Esophagus mucosa (tissue), 1 donor: ENCODE measurements at regions not wholly inside any gene's neighbourhood (a gene's known extent, or its start where the extent isn't known, plus 50 kb on each side); places are given as distances from the start of the nearest gene placed in this dataset.

Experiments
- ATAC-seq: fragments of 200-7000 bp; cut with Tn5 transposase; one replicate; pipeline ENCODE4 v1.9.1; 2020
- donor health status: DM: yes; HTN: yes; CAD: no.

DNA sequence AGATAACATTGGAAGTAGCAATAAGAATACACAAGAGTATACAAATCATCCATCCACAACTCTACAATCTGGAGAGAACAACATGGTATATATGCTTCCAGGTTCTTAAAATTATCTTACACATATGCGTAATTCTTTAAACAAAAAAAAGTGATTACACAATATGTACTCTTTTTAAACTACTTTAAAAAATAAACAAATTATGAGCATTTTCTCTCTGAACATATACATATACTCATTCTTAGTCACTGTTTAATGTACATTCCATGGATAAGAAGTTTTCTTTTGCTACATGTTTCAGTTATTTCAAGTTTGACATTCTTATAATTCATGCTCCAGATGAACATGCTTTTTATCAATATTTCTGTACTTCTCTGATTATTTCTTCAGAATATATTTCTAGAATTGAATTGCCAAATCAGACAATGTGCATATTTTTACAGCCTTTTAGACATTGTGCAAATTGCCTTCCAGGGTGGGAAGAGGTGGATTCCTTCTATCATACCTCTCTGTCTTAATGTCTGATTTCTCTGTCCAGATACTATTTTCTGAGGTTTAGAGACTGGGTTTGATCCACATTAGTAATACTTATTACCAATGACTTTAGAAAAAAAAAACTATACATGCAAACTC is 551.6 kb downstream of the METTL15 start:
- no peak for ATAC-seq

DNA sequence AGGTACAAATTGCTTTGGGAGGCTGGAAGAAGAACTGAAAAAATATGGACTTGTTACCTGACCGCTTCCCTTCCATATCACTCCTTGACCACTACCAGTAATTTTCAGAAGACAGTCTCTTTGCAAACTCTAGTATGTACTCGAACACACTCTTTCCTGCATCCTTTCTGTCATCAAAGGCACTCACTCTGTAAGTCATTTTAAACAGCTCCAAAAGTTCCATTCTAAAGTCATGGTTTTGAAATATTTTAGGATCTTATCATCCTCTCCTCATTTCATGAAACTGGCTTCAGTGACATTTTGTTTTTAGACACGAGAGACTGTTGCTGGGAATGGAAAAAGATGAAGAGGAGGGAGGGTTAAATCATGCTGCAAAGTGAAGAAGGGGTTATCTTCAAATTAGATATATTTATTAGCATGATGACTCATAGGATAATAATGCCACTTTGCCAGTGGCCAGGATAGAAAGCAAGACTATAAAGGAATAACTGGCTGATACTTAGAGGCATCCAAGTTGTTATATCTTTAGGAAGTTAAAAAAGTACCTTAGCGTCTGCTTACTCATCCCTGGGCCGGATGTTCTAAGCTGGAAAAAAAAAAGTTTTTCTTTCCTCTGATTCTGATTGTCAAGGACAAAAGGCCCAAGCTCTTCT is 549.3 kb downstream of the METTL15 start:
- no peak for ATAC-seq

GRCh38 chr11:28654191-28654590 is 546.0 kb downstream of the METTL15 start:
- ATAC-seq, result no peak

GRCh38 chr11:28649922-28650321 is 541.7 kb downstream of the METTL15 start:
- no peak for ATAC-seq

DNA sequence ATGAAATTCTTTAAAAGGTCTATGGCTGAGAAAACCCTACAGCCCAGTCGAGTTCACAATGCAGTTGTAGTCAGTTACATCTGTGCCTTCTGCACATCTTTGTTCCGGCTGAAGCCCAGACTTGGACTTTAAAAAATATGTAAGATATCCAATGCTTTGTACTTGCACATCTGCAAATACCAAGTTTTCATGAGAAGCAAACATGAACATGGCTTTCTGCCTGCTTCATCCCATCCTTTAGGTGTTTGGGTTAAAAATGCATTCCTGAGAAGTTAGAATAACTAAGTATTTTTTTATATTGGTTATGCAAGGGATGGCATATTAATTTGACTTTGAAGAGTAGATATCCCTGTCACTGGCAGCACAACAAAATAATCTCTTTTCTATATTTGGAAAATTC is 528.4 kb downstream of the METTL15 start:
- no peak for ATAC-seq

DNA sequence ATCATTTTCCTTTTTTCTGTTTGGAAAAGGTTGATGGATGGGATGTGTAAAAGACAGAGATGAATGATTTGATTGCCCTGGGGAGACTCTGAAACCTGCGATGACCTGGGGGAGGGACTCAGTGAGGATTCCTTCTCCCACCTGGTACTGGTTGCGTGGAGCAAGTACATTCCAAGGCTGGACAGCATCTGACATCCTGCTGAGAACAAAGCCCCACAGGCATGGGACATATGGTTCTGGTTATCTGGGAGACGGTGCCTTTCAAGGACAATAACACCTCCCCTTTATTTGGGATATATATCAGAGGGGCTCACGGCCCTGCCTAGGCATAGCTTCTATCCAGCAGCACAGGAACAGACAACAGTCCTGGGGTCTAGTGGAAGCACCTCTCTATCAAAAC is 527.8 kb downstream of the METTL15 start:
- no peak for ATAC-seq

- ATAC-seq, result no peak
These were observed 524.1 kb downstream of the METTL15 start for GRCh38 chr11:28632338-28632737.

DNA sequence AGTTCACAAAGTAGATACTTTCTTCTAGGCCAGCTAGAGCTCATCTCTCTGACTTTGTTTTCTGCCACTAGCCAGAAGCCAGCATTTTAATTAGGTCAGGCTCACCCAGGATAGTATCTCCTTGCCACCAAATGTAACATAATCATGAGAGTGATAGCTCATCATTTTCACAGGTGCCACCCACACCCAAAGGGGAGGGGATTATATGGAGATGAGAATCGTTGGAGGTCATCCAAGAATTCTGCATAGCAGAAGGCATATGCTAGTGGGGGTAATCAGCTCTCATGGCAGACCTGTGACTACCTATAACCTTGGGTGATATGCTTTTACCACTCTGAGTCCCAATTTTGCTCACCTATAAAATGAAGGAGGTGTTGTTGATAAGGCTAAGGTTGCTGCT is 523.0 kb downstream of the METTL15 start:
- no peak for ATAC-seq

GRCh38 chr11:28629235-28629634 is 521.0 kb downstream of the METTL15 start:
- ATAC-seq, result no peak

DNA sequence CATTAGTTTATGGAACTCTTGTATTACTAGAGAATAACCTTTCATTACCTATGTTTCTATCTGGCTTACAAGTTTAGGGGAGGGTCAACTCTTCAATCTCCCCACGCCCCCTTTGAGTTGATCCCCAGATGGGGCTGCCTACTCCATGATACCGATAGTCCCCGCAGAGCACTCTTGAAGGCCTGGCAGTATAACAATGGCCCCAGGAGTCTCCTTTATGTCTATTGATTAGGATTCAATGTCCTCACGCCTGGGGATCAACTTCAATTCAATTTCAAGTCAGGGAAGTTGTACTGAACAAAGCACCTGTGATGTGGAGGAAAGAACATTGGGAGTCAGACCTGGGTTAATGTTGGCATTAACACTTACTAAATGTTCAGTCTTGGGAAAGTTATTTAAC is 520.2 kb downstream of the METTL15 start:
- ATAC-seq, result no peak

DNA sequence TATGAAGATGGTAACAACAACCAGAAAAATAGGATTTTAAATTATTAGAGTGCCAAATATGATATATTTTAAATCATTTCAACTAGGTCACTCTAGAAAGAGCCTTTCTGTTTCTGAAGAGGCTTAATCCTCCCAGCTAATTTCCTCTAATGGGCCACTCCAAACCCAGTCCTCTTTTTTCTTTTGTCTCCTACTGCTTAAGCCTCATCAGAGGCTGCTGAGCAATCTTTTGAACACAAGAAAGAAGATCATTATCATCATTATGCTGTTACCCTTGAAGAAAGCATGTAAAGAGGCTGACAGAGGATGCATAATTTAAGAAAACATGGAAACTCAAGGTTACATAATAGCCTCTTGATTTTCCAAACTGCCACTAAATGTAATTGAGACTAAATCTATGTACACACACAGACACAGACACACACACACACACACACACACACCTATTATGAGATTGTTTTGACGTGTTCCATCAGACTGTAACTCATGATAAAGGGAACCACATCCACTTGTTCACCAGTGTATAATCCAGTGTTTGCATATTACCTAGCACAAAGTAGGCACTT is 519.6 kb downstream of the METTL15 start:
- no peak for ATAC-seq

DNA sequence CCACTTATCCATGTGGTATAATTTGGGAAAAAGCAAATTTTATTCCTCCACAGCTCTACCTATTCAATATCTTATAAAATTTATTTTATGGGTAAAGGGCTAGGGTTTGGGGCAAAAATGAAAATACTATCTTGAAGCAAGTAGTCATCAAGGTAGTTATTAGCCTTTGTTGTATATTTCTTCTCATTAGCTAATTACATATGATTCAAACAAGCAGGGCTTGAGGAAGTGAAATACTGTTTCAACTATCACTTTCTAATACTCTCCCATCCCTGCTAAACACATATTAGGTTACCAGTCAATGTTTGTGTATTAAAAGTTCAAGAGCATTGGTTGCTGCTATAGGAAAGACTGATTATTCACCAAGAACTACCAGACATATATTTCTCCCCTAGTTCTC is 517.3 kb downstream of the METTL15 start:
- ATAC-seq, result no peak

DNA sequence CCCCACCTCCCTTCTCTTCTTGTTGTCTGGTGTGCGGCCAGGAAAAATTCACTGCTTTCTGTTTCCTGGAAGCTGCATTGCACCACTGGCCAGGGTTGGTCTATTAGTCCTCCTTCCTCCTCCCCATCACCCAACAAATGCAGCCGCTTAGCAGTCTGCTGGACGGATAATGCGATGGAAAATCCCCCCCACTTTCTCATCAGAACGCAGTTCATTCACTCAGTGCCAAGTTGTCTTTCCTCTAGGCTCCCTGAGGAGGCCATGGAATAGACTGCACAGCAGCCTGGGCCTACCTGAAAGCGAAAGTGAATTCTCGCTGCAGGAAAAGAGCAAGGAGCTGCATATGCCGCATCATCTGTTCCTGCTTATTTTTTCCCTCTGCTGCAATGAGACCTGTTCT is 513.6 kb downstream of the METTL15 start:
- ATAC-seq, result peak; percentile 36

DNA sequence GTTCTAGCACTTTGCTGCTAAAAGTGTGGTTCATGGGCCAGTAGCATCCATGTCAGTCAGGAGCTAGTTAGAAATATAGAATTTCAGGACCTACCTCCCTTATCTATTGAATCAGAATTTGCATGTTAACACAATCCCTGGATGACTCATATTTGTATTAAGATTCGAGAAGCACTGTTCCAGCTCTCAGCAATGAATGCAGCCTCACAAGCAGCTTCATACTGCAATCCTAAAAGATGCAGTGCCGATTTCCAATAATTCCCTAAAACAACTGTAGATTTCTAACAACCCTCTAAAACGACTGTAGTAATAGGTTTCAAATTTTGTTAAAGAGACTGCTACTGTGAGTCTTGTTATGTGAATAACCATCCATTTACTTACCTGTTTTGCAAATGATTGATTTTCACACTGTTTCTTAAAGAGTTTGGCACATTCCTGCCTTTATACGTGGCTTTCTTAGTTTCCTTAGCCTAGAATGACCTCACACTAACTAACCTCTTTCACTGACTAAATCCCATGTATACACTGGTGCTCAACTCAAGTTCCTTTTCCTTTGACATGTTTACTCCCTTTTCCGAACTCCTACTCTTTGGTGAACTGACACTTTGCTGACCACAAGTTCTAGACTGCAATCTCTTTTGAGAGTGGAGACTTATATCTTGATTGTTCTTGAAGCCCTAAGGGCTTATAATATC is 511.8 kb downstream of the METTL15 start:
- peak; percentile 28 for ATAC-seq

DNA sequence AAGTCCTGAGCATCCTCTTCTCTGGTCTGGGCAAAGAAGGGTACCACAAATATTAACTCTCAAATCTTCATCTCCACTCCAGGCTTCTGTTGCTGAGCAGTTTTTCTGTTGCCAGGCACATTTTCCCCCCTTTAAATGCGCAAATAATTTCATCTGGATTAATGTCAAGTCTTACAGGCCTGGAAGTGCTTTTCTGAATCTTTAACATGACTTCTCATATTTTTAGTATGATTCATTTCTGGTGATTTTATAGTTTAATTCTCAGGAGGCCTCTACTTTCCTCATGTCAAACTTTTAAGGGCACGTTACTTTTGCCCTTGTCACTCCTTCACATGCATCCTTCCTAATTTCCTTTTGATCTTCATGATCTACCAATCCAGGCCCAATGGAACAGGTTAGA is 510.2 kb downstream of the METTL15 start:
- no peak for ATAC-seq

GRCh38 chr11:28616160-28616965 is 508.2 kb downstream of the METTL15 start:
- ATAC-seq, result no peak

DNA sequence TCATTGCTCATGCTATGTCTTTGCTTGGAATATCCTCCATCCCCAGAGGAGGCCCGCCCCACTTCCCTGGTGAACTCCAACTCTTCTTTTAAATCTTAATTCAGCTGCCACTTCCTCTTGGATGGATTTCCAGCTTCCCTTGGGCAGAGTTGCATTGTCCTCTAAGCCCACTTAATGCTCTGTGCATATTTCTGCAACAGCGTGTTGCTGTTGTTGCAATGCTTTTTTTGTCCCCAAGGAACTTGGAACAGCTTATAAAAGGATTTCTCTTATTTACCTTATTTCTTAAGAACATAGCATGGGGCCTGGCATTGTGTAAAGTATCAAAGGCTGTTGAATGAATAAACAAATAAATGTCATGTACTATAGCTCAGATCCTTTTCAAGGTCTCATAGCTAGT is 507.4 kb downstream of the METTL15 start:
- peak; percentile 77 for ATAC-seq

DNA sequence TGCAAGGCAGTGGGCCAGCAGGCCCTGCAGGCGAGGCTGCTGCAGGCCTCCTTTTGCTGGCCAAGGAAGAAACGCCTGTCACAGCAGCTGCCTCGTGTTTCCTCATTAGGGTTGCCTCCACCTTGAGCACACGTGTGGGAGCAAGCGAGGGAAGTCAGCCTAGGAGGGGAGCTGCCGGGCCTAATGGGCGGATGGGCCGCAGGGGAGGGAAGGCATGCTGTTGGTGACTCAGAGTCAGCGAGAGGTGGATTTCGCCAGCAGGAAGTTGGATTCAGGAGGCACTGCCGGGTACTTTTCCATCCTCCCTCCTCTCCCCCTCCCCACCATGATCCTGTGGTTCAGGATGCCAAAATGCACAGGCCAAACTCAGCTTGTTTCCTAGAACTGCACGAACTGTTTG is 498.7 kb downstream of the METTL15 start:
- peak; percentile 81 for ATAC-seq

GRCh38 chr11:28599656-28600055 is 491.5 kb downstream of the METTL15 start:
- ATAC-seq, result no peak

DNA sequence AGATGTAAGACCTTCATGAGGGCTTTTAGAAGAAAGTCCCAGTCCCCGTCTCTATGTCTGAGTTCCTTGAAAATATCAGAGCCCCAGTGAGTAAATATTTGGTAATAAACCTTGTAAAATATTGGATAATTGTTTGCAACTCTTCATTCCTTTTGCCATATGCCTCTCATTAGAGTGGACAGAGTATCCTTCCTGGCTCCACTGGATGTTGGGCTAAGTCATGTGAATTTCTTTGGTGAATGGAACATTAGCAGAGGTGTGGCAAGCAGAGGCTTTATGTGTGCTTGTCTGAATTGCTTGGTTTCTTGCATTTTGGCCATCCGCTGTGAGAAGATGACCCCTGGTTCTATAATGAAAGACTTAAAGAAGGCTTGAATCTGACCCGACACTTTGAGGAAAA is 490.3 kb downstream of the METTL15 start:
- no peak for ATAC-seq

- no peak for ATAC-seq
These were observed 488.6 kb downstream of the METTL15 start for GRCh38 chr11:28596816-28597215.

DNA sequence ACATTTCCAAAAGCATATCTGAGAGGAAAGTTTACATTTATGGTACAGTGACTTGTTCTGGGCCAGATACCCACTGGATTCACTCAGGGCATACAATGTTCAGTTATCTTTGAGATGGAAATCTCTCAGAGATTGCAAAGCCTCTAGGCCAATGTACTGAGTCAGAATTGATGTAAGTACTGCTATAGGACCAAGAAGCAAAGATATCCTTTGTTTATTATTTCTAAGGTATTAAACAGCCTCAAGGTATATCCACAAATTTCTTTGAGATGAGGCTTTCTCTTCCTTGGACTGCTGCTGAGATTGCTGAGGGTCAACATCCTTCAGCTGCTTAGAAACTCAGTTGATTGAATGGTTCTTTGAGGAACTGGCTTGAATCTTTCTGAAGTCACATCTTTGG is 484.0 kb downstream of the METTL15 start:
- ATAC-seq, result no peak

- peak; percentile 45 for ATAC-seq
These were observed 476.8 kb downstream of the METTL15 start for GRCh38 chr11:28584992-28585391.
